ENCODE measurements at regions not wholly inside any gene's neighbourhood (a gene's known extent, or its start where the extent isn't known, plus 50 kb on each side); places are given as distances from the start of the nearest gene placed in this dataset.

DNA sequence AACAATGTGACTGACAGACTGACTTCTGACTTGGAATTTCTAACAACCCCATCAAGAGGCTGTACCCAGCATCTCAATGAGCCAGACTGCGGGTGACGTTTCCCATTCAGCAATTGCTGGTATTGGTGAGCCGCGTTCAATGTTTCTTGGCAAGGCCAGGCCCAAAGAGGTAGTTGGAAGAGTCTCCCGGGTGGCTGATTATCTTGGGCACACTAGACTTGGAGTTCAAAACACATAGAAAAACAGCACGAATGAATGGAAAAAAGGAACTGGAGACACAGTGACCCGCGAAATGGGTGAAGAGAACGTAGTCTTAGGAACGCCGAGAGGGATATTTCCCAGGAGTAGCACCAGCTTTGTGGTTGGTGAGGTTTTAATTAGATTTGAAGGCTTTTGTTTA is 81.1 kb upstream of the SLC22A11 start:
- DNase-seq (ENCODE audit: extremely low read depth, low read depth) = no peak
- TF ChIP-seq, protein P1, sequence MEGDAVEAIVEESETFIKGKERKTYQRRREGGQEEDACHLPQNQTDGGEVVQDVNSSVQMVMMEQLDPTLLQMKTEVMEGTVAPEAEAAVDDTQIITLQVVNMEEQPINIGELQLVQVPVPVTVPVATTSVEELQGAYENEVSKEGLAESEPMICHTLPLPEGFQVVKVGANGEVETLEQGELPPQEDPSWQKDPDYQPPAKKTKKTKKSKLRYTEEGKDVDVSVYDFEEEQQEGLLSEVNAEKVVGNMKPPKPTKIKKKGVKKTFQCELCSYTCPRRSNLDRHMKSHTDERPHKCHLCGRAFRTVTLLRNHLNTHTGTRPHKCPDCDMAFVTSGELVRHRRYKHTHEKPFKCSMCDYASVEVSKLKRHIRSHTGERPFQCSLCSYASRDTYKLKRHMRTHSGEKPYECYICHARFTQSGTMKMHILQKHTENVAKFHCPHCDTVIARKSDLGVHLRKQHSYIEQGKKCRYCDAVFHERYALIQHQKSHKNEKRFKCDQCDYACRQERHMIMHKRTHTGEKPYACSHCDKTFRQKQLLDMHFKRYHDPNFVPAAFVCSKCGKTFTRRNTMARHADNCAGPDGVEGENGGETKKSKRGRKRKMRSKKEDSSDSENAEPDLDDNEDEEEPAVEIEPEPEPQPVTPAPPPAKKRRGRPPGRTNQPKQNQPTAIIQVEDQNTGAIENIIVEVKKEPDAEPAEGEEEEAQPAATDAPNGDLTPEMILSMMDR (IDR thresholded peaks at IDR 0.05; ENCODE audit: low read depth, low read length) = no peak

DNA sequence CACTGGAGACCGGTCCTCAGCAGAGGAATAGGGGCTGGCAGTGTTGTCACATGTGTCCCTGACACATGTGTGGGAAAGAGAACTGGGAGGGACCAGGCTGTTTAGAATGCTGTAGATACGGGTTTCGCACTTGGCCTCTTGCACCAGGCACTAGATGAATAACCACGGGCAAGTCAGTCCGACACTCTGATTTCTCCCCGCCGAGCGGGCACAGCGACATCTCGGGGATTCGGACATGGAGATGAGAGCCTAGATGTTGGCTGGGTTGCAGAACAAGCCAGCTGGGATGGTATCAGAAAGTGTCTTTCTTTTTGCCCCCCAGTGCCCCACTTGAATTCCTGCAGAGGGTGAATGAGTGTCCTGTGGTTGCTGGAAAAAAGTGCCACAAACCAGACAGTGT is 80.6 kb upstream of the SLC22A11 start:
- TF ChIP-seq, protein P1 (IDR thresholded peaks at IDR 0.05; ENCODE audit: low read depth, low read length) = no peak
- DNase-seq (ENCODE audit: extremely low read depth, low read depth) = no peak

DNA sequence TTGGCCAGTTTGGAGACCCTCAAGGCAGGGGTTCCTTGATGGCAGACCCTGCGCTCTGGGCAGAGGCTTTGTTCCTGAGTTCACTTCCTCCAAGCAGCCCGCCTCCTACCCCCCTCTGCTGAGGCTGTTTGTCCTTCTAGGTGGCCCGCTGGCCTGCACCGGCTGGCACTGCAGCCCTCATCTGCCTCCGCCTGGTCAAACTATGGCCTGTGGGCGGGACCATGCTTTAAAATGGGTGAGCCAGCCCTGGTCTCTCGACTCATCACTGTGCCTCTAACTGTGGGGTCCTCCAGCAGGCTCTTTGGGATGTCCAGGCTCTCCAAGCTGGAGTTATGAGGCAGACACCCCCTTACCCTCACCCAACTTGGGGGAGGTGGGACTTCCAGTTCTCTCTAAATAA is 78.9 kb upstream of the SLC22A11 start:
- no peak for DNase-seq (ENCODE audit: extremely low read depth, low read depth)
- TF ChIP-seq, protein P1 (IDR thresholded peaks at IDR 0.05; ENCODE audit: low read depth, low read length) = no peak

DNA sequence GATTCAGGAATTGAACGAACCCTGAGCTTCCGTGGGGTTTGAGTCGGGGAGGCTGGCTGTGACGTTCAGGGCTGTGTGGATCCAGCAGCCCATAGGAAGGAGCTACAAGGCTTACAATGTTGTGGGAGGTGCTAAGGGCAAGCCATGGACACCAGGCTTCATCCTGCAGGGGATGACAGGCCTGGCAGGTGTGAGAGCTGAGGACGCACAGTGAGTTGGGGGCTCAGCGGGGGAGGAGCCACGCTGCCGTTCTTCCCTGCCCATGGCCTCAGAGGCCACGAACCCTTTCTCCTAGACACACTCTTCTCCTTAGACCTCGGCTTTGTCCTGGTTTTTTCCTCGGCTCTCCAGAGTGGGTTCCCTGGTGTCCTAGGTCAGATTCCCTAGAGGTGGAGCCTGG is 78.1 kb upstream of the SLC22A11 start:
- TF ChIP-seq, protein P1 (IDR thresholded peaks at IDR 0.05; ENCODE audit: low read depth, low read length) = no peak
- no peak for DNase-seq (ENCODE audit: extremely low read depth, low read depth)

DNA sequence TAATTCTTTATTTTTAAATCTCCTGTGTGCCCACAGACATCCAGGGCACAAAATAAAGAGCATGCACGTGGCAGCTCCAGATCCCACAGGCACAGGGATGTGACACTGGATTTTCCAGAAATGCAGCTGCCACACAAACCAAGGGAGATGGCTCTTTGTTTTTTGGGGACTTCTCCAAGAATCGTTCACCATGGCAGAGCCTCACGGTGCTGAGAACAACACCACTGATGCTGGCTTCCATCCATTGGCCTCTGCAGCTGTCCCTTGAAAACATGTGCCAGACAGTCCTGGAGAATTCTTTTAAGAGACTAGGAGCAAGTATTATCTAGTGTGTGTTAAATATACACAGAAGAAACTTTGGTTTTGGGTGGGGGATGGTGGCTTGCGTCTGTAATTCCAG is 73.2 kb upstream of the SLC22A11 start:
- DNase-seq (ENCODE audit: extremely low read depth, low read depth) = no peak
- TF ChIP-seq, protein P1 (IDR thresholded peaks at IDR 0.05; ENCODE audit: low read depth, low read length) = no peak

DNA sequence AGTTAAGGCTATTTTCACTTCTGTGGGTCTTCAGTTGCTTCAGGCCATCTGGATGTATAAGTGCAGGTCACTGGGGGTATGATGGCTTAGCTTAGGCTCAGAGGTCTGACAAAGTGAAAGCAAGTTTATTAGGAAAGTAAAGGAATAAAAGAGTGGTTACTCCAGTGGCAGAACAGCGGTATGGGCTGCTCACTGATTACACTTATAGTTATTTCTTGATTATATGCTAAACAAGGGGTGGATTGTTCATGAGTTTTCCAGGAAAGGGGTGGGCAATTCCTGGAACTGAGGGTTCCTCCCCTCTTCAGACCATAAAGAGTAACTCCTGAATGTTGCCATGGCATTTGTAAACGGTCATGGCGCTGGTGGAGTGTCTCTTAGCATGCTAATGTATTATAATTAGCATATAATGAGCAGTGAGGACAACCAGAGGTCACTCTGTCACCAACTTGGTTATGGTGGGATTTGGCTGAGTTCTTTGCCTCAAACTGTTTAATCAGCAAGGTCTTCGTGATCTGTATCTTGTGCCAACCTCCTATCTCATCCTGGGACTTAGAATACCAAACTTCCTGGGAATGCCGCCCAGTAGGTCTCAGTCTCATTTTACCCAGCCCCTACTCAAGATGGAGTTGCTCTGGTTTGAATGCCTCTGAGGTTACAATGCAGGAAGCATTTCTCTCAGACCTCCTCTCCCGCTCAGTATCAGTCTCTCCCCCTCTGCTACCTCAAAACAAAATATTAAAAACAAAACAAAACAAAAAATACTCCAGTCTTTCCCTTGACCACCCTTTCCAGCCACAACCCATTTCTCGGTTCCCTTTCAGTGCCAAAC is 71.3 kb upstream of the SLC22A11 start:
- TF ChIP-seq, protein P1 (IDR thresholded peaks at IDR 0.05; ENCODE audit: low read depth, low read length) = no peak
- no peak for DNase-seq (ENCODE audit: extremely low read depth, low read depth)

DNA sequence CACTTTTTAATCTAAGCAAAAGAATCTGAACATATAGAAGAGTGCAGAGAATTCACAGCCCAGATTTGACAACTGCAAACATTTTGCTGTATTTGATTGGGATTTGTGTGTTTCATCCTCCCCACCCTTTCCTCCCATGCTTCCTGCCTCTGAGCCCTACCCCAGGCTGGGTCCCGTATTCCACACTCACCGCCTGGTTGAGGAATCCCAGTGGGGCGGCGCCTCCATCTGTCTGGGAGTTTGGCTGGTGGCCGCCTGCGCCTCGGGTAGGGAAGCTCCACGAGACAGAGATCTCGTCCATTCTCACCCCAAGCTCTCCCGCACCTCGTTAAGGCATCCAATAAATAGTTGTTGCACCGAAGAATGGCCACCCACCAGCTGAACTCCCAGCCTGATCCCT is 70.7 kb upstream of the SLC22A11 start:
- DNase-seq (ENCODE audit: extremely low read depth, low read depth) = no peak
- TF ChIP-seq, protein P1 (IDR thresholded peaks at IDR 0.05; ENCODE audit: low read depth, low read length) = no peak
